IMR-90 (cell line): ENCODE measurements at regions not wholly inside any gene's neighbourhood (a gene's known extent, or its start where the extent isn't known, plus 50 kb on each side); places are given as distances from the start of the nearest gene placed in this dataset.

Source experiments
- BHLHE40 ChIP-seq: fragments of 150-350 bp; IDR thresholded peaks from 2 replicates; pipeline ENCODE4 v1.6.1; 2016; ENCODE audit warnings: mild to moderate bottlenecking, low read depth, low read length
- POLR2A ChIP-seq: IDR thresholded peaks from 2 replicates; pipeline ENCODE4 v1.6.1; 2012; ENCODE audit warnings: mild to moderate bottlenecking, low read depth, low read length
- TF ChIP-seq, protein P1 (sequence below): conservative IDR thresholded peaks from 2 replicates; pipeline ENCODE4 v1.5.1; 2012; ENCODE audit warnings: mild to moderate bottlenecking, low read depth, low read length, improper control_type of control experiment

DNA sequence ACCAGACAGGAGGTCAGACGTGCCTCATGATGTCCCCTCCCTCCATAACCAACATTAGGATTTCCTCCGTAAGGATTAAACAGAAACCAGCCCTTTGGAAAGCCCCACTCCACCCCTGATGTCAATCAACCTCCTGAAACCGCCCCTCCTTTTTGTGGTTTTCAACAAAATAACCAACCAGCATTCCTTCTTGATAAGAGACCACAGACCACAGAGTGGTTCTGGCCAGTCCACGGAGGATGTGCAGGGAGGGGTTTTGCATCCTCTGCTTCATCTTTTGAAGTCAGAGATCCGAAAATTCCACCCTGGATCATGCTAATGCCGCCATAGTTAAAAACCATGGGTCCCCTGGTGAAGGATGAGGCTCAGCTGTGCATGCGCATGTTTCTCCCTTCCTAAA, 180.0 kb upstream of the CCDC150 start:
- TF ChIP-seq, protein P1, sequence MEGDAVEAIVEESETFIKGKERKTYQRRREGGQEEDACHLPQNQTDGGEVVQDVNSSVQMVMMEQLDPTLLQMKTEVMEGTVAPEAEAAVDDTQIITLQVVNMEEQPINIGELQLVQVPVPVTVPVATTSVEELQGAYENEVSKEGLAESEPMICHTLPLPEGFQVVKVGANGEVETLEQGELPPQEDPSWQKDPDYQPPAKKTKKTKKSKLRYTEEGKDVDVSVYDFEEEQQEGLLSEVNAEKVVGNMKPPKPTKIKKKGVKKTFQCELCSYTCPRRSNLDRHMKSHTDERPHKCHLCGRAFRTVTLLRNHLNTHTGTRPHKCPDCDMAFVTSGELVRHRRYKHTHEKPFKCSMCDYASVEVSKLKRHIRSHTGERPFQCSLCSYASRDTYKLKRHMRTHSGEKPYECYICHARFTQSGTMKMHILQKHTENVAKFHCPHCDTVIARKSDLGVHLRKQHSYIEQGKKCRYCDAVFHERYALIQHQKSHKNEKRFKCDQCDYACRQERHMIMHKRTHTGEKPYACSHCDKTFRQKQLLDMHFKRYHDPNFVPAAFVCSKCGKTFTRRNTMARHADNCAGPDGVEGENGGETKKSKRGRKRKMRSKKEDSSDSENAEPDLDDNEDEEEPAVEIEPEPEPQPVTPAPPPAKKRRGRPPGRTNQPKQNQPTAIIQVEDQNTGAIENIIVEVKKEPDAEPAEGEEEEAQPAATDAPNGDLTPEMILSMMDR, result no peak
- no peak for TF ChIP-seq BHLHE40
- TF ChIP-seq POLR2A, result no peak
